D341Med (cell line): ENCODE measurements at regions not wholly inside any gene's neighbourhood (a gene's known extent, or its start where the extent isn't known, plus 50 kb on each side); places are given as distances from the start of the nearest gene placed in this dataset.

Source experiments
- DNase-seq: peaks from one replicate; pipeline ENCODE4 v3.0.0; 2012; ENCODE audit warnings: low spot score

DNA sequence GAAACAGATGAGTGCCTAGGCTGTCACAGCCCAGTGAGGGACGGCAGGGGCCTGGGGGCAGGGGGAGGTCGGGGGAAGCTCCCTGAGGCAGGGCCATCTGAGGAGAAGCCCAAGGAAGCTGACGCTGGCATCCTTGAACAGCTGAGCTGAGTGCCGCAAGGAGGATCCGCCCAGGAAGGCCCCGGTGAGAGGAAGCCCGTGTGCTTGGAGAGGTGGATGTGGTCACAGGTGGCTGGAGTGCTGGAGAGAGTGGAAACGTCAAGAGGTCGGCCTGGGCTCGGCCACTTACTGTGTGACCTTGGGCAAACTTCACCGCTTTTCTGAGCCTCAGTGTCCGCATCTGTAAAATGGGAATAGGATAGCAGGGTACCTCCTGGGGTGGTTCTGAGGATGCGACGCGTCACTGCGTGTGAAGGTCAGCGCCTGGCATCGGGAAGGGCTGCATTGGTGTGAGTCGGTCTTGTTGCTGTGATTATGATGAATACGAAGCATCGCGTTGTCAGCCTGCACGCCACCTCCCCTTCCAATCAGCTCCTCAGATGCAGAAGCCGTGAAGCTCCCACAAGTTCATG is 116.1 kb upstream of the PTPN1 start:
- DNase-seq = no peak

GRCh38 chr20:50394569-50394968 is 115.6 kb upstream of the PTPN1 start:
- no peak for DNase-seq

- no peak for DNase-seq
Measured at GRCh38 chr20:50395251-50395729, 114.9 kb upstream of the PTPN1 start.

GRCh38 chr20:50395914-50396488 is 114.2 kb upstream of the PTPN1 start:
- no peak for DNase-seq

GRCh38 chr20:50396623-50397022 is 113.6 kb upstream of the PTPN1 start:
- no peak for DNase-seq

DNA sequence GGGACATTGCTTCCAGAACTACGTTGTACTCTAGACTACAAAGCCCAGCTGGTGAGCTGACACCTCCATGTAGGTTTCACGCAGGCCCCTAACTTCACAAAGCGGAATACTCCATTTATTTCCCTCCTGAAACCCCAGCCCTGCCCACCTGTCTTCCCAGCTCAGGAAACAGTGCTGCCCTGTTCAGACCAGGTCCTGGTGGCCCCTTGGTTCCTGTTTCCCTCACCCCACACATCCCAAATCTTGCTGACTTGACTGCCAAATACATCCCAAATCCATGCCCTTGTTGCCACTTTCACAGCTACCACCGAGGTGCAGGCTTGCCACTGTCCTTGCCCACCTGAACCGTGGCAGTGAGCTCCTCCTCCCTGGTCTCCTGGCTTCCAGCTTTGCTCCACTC is 113.1 kb upstream of the PTPN1 start:
- DNase-seq = no peak

DNA sequence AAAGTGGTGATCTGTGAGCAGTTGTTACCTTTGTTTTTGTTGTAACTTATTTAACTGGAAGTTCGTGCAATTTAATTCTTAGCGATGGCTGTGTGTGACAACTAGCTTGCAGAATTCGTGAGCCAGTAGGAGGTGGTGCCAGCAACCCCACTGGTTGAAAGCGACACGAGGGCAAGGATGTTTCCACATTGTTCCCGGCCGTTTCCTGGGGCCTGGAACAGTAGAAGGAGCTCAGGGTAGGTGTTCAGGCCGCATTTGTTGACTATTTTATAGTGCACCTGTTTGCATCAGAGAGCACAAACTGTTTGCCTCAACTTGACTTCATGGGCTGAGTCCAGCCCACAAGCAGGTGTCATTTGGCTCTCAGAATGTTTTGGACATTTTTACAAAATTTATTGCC is 112.1 kb upstream of the PTPN1 start:
- DNase-seq = no peak

DNA sequence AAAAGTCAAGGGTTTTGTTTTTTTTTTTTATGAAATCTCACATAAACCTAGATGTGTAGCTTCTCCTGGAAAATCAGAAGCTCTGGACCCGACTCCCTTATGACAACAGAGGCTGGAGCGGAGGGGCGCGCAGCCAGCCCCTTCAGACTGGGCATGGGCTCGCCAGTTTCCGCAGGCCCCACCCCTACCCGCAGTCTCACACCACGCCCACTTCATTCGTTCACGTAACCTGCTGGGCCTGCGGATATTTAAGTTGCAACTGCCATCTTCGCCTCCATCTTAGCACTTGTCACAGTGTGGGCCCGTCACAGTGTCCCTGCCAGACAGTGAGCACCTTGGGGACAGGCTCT is 111.7 kb upstream of the PTPN1 start:
- DNase-seq = no peak

- no peak for DNase-seq
Measured at GRCh38 chr20:50398821-50399554, 111.2 kb upstream of the PTPN1 start.

- no peak for DNase-seq
Measured at GRCh38 chr20:50399555-50399916, 110.6 kb upstream of the PTPN1 start.

GRCh38 chr20:50399917-50400704 is 110.1 kb upstream of the PTPN1 start:
- DNase-seq = no peak

GRCh38 chr20:50400705-50401586 is 109.2 kb upstream of the PTPN1 start:
- DNase-seq = no peak

GRCh38 chr20:50401587-50402418 is 108.4 kb upstream of the PTPN1 start:
- no peak for DNase-seq

- no peak for DNase-seq
Measured at GRCh38 chr20:50403565-50404418, 106.4 kb upstream of the PTPN1 start.

DNA sequence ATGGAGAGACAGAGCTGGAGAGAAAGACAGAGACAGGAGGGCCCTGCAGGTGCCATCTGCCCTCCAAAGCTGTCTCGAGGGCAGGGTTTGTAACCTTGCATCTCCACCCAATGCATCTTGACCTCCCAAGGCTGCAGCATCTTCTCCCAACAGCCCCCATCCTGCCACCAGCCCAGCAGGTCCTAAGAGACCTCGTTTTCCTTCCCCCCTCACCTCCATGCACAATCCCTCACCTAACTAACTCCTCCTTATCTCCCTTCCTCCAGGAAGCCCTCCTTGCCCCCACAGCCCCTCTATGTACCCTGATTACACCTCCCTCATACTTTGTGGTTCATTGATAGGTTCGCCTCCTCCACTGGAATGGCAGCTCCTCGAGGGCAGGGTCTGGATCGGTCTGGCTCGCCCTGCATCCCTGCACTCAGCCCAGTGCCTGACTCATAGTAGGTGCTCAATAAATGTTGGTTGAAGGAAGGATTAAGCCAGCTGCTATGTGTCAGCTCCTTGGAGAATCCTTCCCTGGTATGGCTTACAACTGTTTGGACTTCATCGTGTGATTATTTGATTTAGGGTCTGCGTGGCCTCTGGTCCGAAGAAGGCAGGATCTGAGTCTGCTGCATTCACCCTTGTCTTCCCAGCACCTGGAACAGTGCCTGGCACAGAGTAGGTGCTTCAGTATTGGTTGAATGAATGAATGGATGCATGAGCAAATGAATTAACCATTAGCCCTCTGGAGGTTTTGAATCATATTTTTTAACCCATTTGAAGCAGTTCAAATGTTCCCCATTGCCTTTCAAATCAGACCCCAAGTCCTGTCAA is 105.6 kb upstream of the PTPN1 start:
- DNase-seq = no peak

DNA sequence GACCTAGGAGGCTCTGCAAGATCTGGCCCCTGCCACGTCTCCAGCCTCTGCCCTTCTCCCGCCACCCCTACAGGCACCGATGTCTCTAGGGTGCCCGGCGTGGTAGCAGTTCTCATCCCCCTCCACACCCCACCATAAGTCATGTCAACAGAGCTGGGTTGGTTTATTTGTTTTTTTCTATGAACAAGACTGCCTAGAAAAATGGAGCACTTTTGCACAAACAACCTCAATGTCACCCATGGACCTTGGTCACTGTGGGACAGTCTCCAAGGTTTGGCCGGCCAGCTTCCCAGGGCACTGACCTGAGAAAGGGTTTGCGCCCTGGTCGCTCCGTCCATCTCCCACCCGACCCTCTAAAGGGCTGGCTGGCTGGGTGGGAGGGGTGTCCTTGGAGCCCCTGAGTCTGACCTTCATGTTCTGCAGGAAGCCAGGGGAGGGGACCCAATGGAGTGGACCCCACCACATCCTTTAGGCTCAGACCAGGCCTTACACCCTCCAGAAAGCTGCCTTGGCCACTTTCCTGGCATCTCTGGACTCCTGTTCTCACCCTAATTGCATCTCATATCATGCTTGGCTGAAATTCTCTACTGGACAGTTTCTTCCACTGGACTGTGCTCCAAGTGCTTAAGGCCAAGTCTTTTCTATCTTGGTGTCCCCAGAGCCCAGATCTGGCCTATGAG is 104.8 kb upstream of the PTPN1 start:
- no peak for DNase-seq

GRCh38 chr20:50405915-50406609 is 104.1 kb upstream of the PTPN1 start:
- DNase-seq = no peak

DNA sequence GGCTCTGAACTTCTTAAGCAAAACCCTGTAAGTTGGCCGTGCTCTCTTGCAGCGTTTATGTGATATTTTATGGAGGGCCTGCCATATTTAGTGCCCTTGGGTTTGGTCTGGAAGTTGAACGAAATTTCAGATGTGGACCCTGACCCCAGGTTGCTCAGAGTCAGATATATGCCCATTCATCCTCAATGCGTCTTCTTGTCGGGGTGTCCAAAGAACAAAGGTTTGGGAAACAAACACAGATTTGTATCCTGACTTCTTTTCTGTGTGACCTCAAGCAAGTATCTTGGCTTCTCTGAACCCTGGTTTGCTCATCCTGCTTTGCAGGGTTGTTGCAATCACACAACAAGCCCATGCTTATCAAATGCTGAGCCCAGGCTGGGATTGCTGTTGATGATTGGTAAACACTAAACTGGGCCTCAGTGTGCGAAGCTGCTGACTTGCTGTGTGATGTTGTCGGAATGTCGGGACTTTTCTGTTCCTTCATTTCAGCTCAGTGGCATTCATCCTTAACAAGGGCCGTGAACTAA is 103.5 kb upstream of the PTPN1 start:
- DNase-seq = no peak
